ENCODE measurements at regions not wholly inside any gene's neighbourhood (a gene's known extent, or its start where the extent isn't known, plus 50 kb on each side); places are given as distances from the start of the nearest gene placed in this dataset.

DNA sequence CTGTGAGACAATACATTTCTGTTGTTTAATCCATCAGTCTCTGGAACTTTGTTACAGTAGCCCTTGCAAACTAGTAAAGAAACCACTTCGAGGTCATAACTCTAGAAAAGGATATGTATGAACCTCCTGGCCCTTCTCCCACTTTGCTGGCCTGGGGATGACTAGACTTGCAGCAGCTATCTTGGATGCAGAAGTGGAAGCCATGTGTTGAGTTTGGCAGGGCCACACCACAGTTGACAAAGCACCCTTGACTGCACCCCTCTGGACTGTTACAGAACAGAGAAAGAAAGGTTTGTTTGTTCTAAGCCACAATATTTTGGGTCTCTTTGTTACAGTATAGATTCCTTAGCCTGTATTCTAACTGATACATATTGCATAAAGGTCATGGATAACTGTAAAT lies 183.2 kb upstream of the TAS2R1 start:
- TF ChIP-seq, protein P1, sequence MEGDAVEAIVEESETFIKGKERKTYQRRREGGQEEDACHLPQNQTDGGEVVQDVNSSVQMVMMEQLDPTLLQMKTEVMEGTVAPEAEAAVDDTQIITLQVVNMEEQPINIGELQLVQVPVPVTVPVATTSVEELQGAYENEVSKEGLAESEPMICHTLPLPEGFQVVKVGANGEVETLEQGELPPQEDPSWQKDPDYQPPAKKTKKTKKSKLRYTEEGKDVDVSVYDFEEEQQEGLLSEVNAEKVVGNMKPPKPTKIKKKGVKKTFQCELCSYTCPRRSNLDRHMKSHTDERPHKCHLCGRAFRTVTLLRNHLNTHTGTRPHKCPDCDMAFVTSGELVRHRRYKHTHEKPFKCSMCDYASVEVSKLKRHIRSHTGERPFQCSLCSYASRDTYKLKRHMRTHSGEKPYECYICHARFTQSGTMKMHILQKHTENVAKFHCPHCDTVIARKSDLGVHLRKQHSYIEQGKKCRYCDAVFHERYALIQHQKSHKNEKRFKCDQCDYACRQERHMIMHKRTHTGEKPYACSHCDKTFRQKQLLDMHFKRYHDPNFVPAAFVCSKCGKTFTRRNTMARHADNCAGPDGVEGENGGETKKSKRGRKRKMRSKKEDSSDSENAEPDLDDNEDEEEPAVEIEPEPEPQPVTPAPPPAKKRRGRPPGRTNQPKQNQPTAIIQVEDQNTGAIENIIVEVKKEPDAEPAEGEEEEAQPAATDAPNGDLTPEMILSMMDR (conservative IDR thresholded peaks at IDR 0.05 in 1 of 2, IDR thresholded peaks at IDR 0.05 in 1 of 2; ENCODE audit: extremely low read depth in 1 of 2, insufficient read depth in 1 of 2, low read depth in 1 of 2, low read length in 2 of 2), result no peak
- no peak for TF ChIP-seq EZH2 (IDR thresholded peaks at IDR 0.05; ENCODE audit: borderline replicate concordance, low read length)

All from mammary epithelial cell (primary cell).